ENCODE measurements at regions not wholly inside any gene's neighbourhood (a gene's known extent, or its start where the extent isn't known, plus 50 kb on each side); places are given as distances from the start of the nearest gene placed in this dataset.
"Not testable (repeated sequence)": the region's sequence is repeated elsewhere in the genome, so short reads cannot be mapped to it uniquely, and the experiment has no call there.

DNA sequence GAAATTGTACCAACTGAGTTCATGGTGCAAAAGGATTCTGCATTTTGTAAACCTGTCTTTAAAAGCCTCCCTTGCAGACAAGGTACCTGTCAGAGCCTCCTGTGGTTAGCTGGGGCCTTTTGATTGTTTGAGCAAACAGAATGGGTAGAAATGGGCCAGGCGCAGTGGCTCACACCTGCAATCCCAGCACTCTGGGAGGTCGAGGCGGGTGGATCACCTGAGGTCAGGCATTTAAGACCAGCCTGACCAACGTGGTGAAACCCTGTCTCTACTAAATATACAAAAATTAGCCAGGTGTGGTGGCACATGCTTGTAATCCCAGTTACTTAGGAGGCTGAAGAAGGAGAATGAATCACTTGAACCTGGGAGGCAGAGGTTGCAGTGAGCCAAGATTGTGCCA, 332.9 kb upstream of the ID2 start:
- peaks cover 31% of the 10 kb centered on the region for H3K4me1 Mint-ChIP-seq (ENCODE audit: low read depth)

GRCh38 chr2:8352296-8352695, 329.6 kb upstream of the ID2 start:
- no peak overlapping the region for H3K27ac Mint-ChIP-seq
- peaks cover 8% of the 10 kb centered on the region for H3K27me3 Mint-ChIP-seq (ENCODE audit: low read depth)
- H3K9me3 Mint-ChIP-seq, result peaks cover 5% of the 10 kb centered on the region
- H3K4me3 Mint-ChIP-seq, result no peak overlapping the region
- H3K36me3 Mint-ChIP-seq (ENCODE audit: low read depth), result peaks cover 4% of the 10 kb centered on the region
- H3K4me1 Mint-ChIP-seq (ENCODE audit: low read depth), result peaks cover 10% of the 10 kb centered on the region

More for the DNA sequence above, 332.9 kb upstream of the ID2 start:
- H3K27me3 Mint-ChIP-seq (ENCODE audit: low read depth); H3K36me3 Mint-ChIP-seq (ENCODE audit: low read depth); H3K4me3 Mint-ChIP-seq; H3K9me3 Mint-ChIP-seq; H3K27ac Mint-ChIP-seq: not testable (repeated sequence)

- Mint-ChIP-seq H3K4me1 (ENCODE audit: low read depth) (peaks cover 5% of the 10 kb centered on the region), H3K36me3 (ENCODE audit: low read depth) (peaks cover 4% of the 10 kb centered on the region), H3K4me3 (no peak overlapping the region), H3K27ac (no peak overlapping the region), H3K9me3 (peaks cover 5% of the 10 kb centered on the region), H3K27me3 (ENCODE audit: low read depth) (peaks cover 12% of the 10 kb centered on the region)
These were observed 328.9 kb upstream of the ID2 start for GRCh38 chr2:8352989-8353388.

- H3K36me3 Mint-ChIP-seq (ENCODE audit: low read depth), result peaks cover 4% of the 10 kb centered on the region
- H3K4me3 Mint-ChIP-seq, result no peak overlapping the region
- H3K9me3 Mint-ChIP-seq, result peaks cover 5% of the 10 kb centered on the region
- H3K4me1 Mint-ChIP-seq (ENCODE audit: low read depth), result no peaks in the 10 kb centered on the region
- H3K27me3 Mint-ChIP-seq (ENCODE audit: low read depth), result peaks cover 15% of the 10 kb centered on the region
- H3K27ac Mint-ChIP-seq, result no peak overlapping the region
These were observed 326.6 kb upstream of the ID2 start for GRCh38 chr2:8355102-8355859.

- Mint-ChIP-seq H3K4me1 (ENCODE audit: low read depth) (no peaks in the 10 kb centered on the region), H3K36me3 (ENCODE audit: low read depth) (peaks cover 4% of the 10 kb centered on the region), H3K9me3 (peaks cover 5% of the 10 kb centered on the region), H3K27me3 (ENCODE audit: low read depth) (peaks cover 15% of the 10 kb centered on the region), H3K4me3 (no peak overlapping the region), H3K27ac (no peak overlapping the region)
These were observed 323.9 kb upstream of the ID2 start for GRCh38 chr2:8357738-8358518.

- Mint-ChIP-seq H3K36me3 (ENCODE audit: low read depth) (peaks cover 4% of the 10 kb centered on the region), H3K4me3 (no peak overlapping the region), H3K27me3 (ENCODE audit: low read depth) (peaks cover 12% of the 10 kb centered on the region), H3K4me1 (ENCODE audit: low read depth) (peaks cover 11% of the 10 kb centered on the region), H3K27ac (no peak overlapping the region), H3K9me3 (no peaks in the 10 kb centered on the region)
These were observed 319.9 kb upstream of the ID2 start for GRCh38 chr2:8361930-8362329.

GRCh38 chr2:8363161-8363560, 318.7 kb upstream of the ID2 start:
- no peak overlapping the region for H3K4me3 Mint-ChIP-seq
- no peak overlapping the region for H3K27ac Mint-ChIP-seq
- H3K27me3 Mint-ChIP-seq (ENCODE audit: low read depth), result peaks cover 6% of the 10 kb centered on the region
- H3K36me3 Mint-ChIP-seq (ENCODE audit: low read depth), result peaks cover 4% of the 10 kb centered on the region
- H3K4me1 Mint-ChIP-seq (ENCODE audit: low read depth), result peaks cover 11% of the 10 kb centered on the region
- H3K9me3 Mint-ChIP-seq, result no peaks in the 10 kb centered on the region

DNA sequence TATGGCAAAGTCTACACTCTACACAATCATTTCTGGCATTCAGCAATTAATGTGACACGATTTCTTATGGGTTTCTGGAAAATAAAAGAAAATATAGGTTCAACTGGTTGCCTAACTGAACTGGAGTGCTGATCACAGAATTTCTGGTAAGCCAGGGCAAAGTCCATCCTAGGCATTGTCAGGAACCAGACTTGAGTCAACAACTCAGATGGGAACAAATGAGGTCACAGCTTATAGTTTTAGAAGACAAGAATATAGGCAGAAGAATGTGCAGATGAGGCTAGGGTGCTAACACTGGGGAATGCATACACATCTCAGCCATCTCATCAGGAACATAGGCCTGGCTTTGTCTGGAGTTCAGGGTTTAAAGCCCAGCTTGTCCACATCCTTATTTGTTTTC, 317.2 kb upstream of the ID2 start:
- H3K9me3 Mint-ChIP-seq, result no peaks in the 10 kb centered on the region
- H3K4me1 Mint-ChIP-seq (ENCODE audit: low read depth), result peaks cover 11% of the 10 kb centered on the region
- H3K4me3 Mint-ChIP-seq, result no peak overlapping the region
- H3K27me3 Mint-ChIP-seq (ENCODE audit: low read depth), result peaks cover 5% of the 10 kb centered on the region
- H3K36me3 Mint-ChIP-seq (ENCODE audit: low read depth), result peaks cover 4% of the 10 kb centered on the region
- no peak overlapping the region for H3K27ac Mint-ChIP-seq

GRCh38 chr2:8365331-8365910, 316.4 kb upstream of the ID2 start:
- H3K27ac Mint-ChIP-seq, result no peak overlapping the region
- peaks cover 11% of the 10 kb centered on the region for H3K4me1 Mint-ChIP-seq (ENCODE audit: low read depth)
- H3K4me3 Mint-ChIP-seq, result no peak overlapping the region
- H3K27me3 Mint-ChIP-seq (ENCODE audit: low read depth), result peaks cover 5% of the 10 kb centered on the region
- peaks cover 4% of the 10 kb centered on the region for H3K36me3 Mint-ChIP-seq (ENCODE audit: low read depth)
- no peaks in the 10 kb centered on the region for H3K9me3 Mint-ChIP-seq

- Mint-ChIP-seq H3K9me3 (no peaks in the 10 kb centered on the region), H3K36me3 (ENCODE audit: low read depth) (peaks cover 4% of the 10 kb centered on the region), H3K27me3 (ENCODE audit: low read depth) (peaks cover 12% of the 10 kb centered on the region), H3K27ac (no peak overlapping the region), H3K4me1 (ENCODE audit: low read depth) (peaks cover 11% of the 10 kb centered on the region), H3K4me3 (no peak overlapping the region)
These were observed 314.0 kb upstream of the ID2 start for GRCh38 chr2:8367833-8368232.

DNA sequence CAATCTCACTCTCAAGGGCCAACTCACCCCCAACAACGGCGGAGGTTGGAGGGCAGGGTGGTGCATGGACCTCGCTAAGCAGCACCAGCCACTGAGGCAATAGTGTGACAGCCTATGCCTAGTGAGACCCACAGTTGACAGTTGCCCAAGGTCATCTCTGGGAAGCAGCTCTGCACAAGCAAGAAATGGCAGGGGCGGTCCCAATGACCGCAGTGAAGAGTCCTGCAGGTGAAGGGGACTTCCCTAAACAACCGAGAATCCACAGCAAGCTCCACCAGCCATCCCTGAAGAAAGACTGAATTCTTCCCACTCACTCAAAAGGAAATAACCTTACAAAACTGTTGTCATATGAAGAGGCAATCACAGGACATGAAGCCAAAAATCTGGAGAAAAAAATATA, 313.4 kb upstream of the ID2 start:
- Mint-ChIP-seq H3K27me3 (ENCODE audit: low read depth) (peaks cover 18% of the 10 kb centered on the region), H3K4me3 (no peak overlapping the region), H3K4me1 (ENCODE audit: low read depth) (peaks cover 8% of the 10 kb centered on the region), H3K36me3 (ENCODE audit: low read depth) (peaks cover 4% of the 10 kb centered on the region), H3K27ac (no peak overlapping the region), H3K9me3 (peaks cover 4% of the 10 kb centered on the region)

DNA sequence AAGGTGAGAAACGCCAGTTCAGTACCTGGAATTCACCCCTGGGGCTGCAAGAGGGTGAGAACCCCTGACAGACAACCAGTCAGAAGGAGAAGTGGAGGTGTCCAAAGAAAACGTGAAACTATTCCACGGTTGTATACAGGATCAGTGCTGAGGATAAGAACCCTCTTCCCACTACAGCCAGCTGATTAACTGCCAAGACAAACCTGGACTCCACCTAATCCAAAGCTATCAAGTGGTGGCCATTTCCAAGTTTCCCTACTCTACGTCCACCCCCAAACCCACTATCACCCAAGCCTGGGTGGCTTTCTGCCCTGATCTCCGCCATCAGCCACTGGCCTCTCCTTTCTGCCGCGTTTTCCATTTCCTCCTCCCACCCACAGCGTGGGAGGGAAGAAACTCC, 312.3 kb upstream of the ID2 start:
- H3K27me3 Mint-ChIP-seq (ENCODE audit: low read depth), result peaks cover 14% of the 10 kb centered on the region
- H3K27ac Mint-ChIP-seq, result no peak overlapping the region
- peaks cover 4% of the 10 kb centered on the region for H3K4me1 Mint-ChIP-seq (ENCODE audit: low read depth)
- peaks cover 5% of the 10 kb centered on the region for H3K9me3 Mint-ChIP-seq
- H3K4me3 Mint-ChIP-seq, result no peak overlapping the region
- peaks cover 4% of the 10 kb centered on the region for H3K36me3 Mint-ChIP-seq (ENCODE audit: low read depth)

GRCh38 chr2:8370258-8370802, 311.5 kb upstream of the ID2 start:
- Mint-ChIP-seq H3K36me3 (ENCODE audit: low read depth) (peaks cover 4% of the 10 kb centered on the region), H3K27me3 (ENCODE audit: low read depth) (peaks cover 19% of the 10 kb centered on the region), H3K4me3 (no peak overlapping the region), H3K27ac (no peak overlapping the region), H3K9me3 (peaks cover 5% of the 10 kb centered on the region), H3K4me1 (ENCODE audit: low read depth) (peaks cover 4% of the 10 kb centered on the region)

DNA sequence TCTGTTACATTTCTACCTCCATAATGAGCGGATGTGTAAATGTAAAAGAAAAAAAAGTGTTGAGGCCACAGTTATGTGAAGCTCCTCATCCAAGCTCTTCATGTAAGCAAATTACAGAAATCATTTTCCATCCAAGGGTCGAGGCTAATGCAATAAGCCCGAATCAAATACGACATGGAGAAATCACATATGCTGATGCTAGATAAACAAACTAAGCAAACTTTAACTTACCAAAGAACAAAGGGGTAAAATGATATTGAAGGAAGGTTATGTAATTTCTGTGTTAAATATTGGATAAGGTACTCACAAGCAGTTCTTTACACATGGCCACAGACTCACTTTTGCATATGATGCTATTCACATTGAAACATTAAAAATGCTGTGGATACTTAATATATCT, 310.2 kb upstream of the ID2 start:
- H3K9me3 Mint-ChIP-seq, result peaks cover 5% of the 10 kb centered on the region
- H3K27ac Mint-ChIP-seq, result no peak overlapping the region
- no peaks in the 10 kb centered on the region for H3K36me3 Mint-ChIP-seq (ENCODE audit: low read depth)
- peaks cover 19% of the 10 kb centered on the region for H3K27me3 Mint-ChIP-seq (ENCODE audit: low read depth)
- H3K4me1 Mint-ChIP-seq (ENCODE audit: low read depth), result peaks cover 2% of the 10 kb centered on the region
- no peak overlapping the region for H3K4me3 Mint-ChIP-seq

DNA sequence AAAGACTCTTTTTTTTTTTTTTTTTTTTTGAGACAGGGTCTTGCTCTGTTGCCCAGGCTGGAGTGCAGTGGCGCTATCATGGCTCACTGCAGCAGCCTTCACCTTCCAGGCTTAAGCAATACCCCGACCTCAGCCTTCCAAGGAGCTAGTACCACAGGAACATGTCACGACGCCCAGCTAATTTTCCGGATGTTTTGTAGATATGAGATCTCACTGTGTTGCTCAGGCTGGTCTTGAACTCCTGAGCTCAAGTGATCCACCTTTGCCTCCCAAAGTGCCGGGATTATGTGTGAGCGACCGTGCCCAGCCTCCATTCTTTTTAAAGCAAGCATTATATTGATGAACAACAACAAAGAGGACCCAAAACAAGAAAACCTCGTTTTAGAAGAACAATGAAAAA, 307.1 kb upstream of the ID2 start:
- Mint-ChIP-seq H3K27ac (no peak overlapping the region), H3K27me3 (ENCODE audit: low read depth) (peaks cover 19% of the 10 kb centered on the region), H3K9me3 (peaks cover 10% of the 10 kb centered on the region), H3K4me3 (no peak overlapping the region), H3K4me1 (ENCODE audit: low read depth) (peaks cover 9% of the 10 kb centered on the region), H3K36me3 (ENCODE audit: low read depth) (no peaks in the 10 kb centered on the region)
